Parathyroid adenoma (tissue), 2 donors: ENCODE measurements at regions not wholly inside any gene's neighbourhood (a gene's known extent, or its start where the extent isn't known, plus 50 kb on each side); places are given as distances from the start of the nearest gene placed in this dataset.

Source experiments
- H2AFZ ChIP-seq: fragments of 300-600 bp; sonication (generic); one replicate; pipeline ENCODE4 v1.7.0; 2017; ENCODE audit warnings: antibody characterized with exemption, mild to moderate bottlenecking
- H3K27ac ChIP-seq: fragments of 300-600 bp; sonication (generic); one replicate; pipeline ENCODE4 v1.7.0; 2017
- H3K27me3 ChIP-seq: fragments of 300-600 bp; sonication (generic); one replicate; pipeline ENCODE4 v1.7.0; 2017; ENCODE audit warnings: low read length; ENCODE audit not compliant: control insufficient read depth, insufficient read depth
- H3K36me3 ChIP-seq: fragments of 300-600 bp; sonication (generic); one replicate; pipeline ENCODE4 v1.7.0; 2017; ENCODE audit warnings: low read length; ENCODE audit not compliant: control insufficient read depth, insufficient read depth
- H3K4me1 ChIP-seq: fragments of 300-600 bp; sonication (generic); one replicate; pipeline ENCODE4 v1.7.0; 2017; ENCODE audit warnings: control low read depth
- H3K4me2 ChIP-seq: fragments of 300-600 bp; sonication (generic); one replicate; pipeline ENCODE4 v1.7.0; 2017; ENCODE audit warnings: low read length
- H3K4me3 ChIP-seq: fragments of 300-600 bp; sonication (generic); one replicate; pipeline ENCODE4 v1.7.0; 2017; ENCODE audit warnings: low read depth, low read length
- H3K79me2 ChIP-seq: fragments of 300-600 bp; sonication (generic); one replicate; pipeline ENCODE4 v1.7.0; 2017; ENCODE audit warnings: control low read depth
- H3K9ac ChIP-seq: fragments of 300-600 bp; sonication (generic); one replicate; pipeline ENCODE4 v1.7.0; 2017; ENCODE audit warnings: mild to moderate bottlenecking
- H3K9me3 ChIP-seq: fragments of 300-600 bp; sonication (generic); one replicate; pipeline ENCODE4 v1.7.0; 2017; ENCODE audit warnings: low read length; ENCODE audit not compliant: control insufficient read depth
- TF ChIP-seq, protein P1 (sequence below): fragments of 300-600 bp; sonication (generic); IDR thresholded peaks from one replicate; pipeline ENCODE4 v1.7.0; 2017; ENCODE audit warnings: antibody characterized with exemption, mild to moderate bottlenecking
- donor health status: primary hyperparathyroidism.

DNA sequence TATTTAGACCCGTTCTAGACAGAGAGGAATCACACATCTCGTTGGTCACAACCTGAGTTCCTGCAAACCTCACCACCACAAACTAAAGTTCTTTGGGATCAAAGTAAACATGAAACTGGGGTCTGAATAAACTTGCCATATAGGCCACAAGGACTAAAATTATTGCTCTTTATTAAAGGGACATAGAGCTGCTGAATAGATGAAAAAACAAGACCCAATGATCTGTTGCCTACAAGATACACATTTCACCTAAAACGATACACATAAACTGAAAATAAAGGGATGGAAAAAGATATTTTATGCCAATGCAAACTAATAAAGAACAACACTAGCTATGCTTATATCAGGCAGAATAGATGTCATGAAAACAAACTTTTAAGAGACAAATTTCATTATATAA, 623.0 kb downstream of the TBC1D32 start:
- TF ChIP-seq, protein P1, sequence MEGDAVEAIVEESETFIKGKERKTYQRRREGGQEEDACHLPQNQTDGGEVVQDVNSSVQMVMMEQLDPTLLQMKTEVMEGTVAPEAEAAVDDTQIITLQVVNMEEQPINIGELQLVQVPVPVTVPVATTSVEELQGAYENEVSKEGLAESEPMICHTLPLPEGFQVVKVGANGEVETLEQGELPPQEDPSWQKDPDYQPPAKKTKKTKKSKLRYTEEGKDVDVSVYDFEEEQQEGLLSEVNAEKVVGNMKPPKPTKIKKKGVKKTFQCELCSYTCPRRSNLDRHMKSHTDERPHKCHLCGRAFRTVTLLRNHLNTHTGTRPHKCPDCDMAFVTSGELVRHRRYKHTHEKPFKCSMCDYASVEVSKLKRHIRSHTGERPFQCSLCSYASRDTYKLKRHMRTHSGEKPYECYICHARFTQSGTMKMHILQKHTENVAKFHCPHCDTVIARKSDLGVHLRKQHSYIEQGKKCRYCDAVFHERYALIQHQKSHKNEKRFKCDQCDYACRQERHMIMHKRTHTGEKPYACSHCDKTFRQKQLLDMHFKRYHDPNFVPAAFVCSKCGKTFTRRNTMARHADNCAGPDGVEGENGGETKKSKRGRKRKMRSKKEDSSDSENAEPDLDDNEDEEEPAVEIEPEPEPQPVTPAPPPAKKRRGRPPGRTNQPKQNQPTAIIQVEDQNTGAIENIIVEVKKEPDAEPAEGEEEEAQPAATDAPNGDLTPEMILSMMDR, result no peak
- Histone ChIP-seq H3K27me3 (no peaks in the 10 kb centered on the region), H3K27ac (no peak overlapping the region), H3K9ac (no peak overlapping the region), H3K79me2 (no peaks in the 10 kb centered on the region), H3K36me3 (no peaks in the 10 kb centered on the region), H3K4me3 (no peak overlapping the region), H3K4me2 (no peak overlapping the region), H2AFZ (no peak overlapping the region), H3K4me1 (no peaks in the 10 kb centered on the region), H3K9me3 (no peaks in the 10 kb centered on the region)

DNA sequence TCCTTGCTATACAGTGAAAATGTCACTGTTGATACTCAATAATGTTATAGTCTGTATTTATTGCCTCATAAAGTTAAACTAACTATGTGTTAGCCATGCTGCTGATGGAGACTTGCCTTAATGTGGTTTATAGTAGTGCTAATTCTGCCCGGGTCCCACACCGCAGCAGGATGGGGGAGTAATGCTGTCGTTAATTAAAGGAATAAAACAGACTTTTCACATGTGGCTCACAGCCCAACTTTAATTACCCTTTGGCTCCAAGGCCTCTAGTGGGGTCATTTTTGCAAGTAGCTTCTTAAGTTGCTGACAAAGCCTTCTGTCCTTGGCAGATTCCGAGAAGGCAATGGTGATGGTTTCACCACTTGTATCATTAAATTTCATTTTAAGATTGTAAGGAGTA, 634.3 kb downstream of the TBC1D32 start:
- Histone ChIP-seq H3K79me2 (no peaks in the 10 kb centered on the region), H3K9me3 (no peaks in the 10 kb centered on the region), H3K27ac (no peak overlapping the region), H3K27me3 (no peaks in the 10 kb centered on the region), H3K4me3 (no peak overlapping the region), H3K36me3 (no peaks in the 10 kb centered on the region), H3K9ac (no peak overlapping the region), H3K4me2 (no peak overlapping the region), H3K4me1 (no peaks in the 10 kb centered on the region), H2AFZ (no peak overlapping the region)
- TF ChIP-seq, protein P1, result no peak

DNA sequence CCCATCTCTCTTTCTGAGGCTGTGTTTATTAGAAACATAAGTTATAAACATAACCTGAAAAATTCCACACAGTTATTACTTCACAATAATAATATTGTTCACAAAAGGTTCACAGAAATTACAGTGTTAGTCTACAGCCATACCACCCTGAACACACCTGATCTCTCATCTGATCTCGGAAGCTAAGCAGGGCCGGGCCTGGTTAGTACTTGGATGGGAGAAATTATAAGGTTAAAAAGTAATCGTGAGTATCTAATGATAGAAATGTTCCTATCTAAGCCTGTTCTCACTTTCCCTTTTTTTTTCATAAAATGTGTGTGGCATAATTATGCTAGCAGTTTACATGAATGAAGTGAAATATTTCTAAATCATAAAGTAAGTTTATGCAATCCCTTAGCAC, 647.8 kb downstream of the TBC1D32 start:
- Histone ChIP-seq H3K9me3 (no peaks in the 10 kb centered on the region), H3K4me3 (no peak overlapping the region), H3K4me1 (no peaks in the 10 kb centered on the region), H3K9ac (no peak overlapping the region), H2AFZ (no peak overlapping the region), H3K36me3 (no peaks in the 10 kb centered on the region), H3K4me2 (no peak overlapping the region), H3K79me2 (no peaks in the 10 kb centered on the region), H3K27ac (no peak overlapping the region), H3K27me3 (no peaks in the 10 kb centered on the region)
- TF ChIP-seq, protein P1, result no peak

DNA sequence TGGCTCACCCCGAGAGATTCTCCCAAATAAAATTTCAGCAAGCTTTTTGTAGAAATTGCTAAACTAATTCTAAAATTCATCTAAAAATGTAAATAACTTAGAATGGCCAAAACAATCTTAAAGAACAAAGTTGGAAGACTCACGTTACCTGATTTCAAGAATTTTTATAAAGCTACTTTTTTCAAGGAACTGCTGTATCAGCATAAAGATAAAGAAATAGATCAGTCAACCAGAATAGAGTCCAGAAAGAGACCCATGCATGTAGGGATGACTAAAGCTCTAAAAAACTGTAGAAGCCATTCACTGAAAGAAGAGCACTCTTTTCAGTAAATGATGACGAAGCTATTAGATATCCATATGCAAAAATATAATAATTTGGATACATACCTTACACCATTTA, 652.1 kb downstream of the TBC1D32 start:
- Histone ChIP-seq H3K4me1 (no peaks in the 10 kb centered on the region), H3K9ac (no peak overlapping the region), H3K9me3 (no peaks in the 10 kb centered on the region), H3K36me3 (no peaks in the 10 kb centered on the region), H3K4me2 (no peak overlapping the region), H3K27ac (no peak overlapping the region), H3K79me2 (no peaks in the 10 kb centered on the region), H3K27me3 (no peaks in the 10 kb centered on the region), H2AFZ (no peak overlapping the region), H3K4me3 (no peak overlapping the region)
- TF ChIP-seq, protein P1, result no peak

DNA sequence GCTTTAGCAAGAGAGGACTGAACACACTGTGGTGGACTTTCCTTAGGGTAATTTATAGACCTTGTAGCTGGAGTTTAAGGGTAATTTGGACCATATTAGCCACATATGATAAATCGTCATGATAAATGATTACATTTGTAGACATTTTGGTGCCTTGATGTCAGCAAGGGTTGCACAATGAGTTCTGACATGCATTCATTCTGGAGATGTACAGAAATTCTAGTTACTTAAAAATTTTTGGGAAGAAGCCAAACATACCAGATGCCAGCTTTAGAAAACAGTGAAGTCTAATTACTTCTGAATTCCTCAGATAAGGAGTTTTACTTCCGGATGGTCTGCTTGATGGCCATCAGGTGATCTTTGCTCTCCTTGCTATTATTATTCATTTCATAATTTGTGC, 653.1 kb downstream of the TBC1D32 start:
- TF ChIP-seq, protein P1, result no peak
- Histone ChIP-seq H3K9me3 (no peaks in the 10 kb centered on the region), H2AFZ (no peak overlapping the region), H3K36me3 (no peaks in the 10 kb centered on the region), H3K27ac (no peak overlapping the region), H3K27me3 (no peaks in the 10 kb centered on the region), H3K4me2 (no peak overlapping the region), H3K9ac (no peak overlapping the region), H3K4me1 (no peaks in the 10 kb centered on the region), H3K79me2 (no peaks in the 10 kb centered on the region), H3K4me3 (no peak overlapping the region)
